ENCODE measurements at regions not wholly inside any gene's neighbourhood (a gene's known extent, or its start where the extent isn't known, plus 50 kb on each side); places are given as distances from the start of the nearest gene placed in this dataset.

DNA sequence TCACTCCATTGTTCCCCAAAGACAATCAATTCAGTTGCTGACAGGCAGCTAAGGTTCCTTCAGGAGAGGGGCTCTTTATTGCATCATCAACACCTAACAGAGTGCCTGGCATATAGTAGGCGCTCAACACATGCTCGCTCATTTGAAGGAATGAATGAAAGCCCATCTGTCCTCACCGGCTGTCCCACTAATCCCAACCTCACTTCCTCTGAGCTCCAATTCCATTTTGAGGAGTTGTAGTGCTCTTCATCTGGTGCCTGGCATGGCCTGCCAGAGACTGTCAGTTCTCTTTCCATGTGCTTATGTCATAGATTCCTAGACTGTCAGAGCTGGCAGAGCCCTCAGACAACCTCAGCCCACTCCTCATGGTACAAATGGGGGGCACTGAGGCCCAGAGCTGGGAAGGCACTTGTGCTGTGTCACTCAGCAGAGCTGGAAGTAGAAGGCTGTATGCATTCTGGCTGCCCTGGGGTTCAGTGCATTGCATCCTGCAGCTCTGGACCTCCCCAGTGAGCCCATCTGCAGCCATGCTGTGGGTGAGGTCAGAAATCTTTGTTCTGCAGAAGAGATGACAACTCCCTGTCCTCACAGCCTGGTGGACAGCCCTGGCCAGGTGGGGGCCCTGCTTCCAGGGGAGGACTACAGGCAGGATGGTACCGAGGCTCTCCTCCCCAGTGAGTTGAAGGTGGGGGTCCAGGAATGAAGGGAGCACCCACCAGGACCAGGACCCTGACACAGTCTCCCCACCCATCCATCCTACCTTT, 134.9 kb upstream of the PJA1 start:
- TF ChIP-seq, protein P1, sequence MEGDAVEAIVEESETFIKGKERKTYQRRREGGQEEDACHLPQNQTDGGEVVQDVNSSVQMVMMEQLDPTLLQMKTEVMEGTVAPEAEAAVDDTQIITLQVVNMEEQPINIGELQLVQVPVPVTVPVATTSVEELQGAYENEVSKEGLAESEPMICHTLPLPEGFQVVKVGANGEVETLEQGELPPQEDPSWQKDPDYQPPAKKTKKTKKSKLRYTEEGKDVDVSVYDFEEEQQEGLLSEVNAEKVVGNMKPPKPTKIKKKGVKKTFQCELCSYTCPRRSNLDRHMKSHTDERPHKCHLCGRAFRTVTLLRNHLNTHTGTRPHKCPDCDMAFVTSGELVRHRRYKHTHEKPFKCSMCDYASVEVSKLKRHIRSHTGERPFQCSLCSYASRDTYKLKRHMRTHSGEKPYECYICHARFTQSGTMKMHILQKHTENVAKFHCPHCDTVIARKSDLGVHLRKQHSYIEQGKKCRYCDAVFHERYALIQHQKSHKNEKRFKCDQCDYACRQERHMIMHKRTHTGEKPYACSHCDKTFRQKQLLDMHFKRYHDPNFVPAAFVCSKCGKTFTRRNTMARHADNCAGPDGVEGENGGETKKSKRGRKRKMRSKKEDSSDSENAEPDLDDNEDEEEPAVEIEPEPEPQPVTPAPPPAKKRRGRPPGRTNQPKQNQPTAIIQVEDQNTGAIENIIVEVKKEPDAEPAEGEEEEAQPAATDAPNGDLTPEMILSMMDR (IDR thresholded peaks at IDR 0.05; ENCODE audit: low read depth, low read length), result no peak
- no peak for DNase-seq (ENCODE audit: low read depth in 2 of 2)
- H3K4me3 ChIP-seq (replicated peaks in 1 of 2; ENCODE audit: low read depth in 2 of 2, low read length in 2 of 2), result no peak overlapping the region

GRCh38 chrX:69299285-69299684, 134.0 kb upstream of the PJA1 start:
- TF ChIP-seq, protein P1 (IDR thresholded peaks at IDR 0.05; ENCODE audit: low read depth, low read length), result no peak
- no peak overlapping the region for H3K4me3 ChIP-seq (replicated peaks in 1 of 2; ENCODE audit: low read depth in 2 of 2, low read length in 2 of 2)
- no peak for DNase-seq (ENCODE audit: low read depth in 2 of 2)

- peak; percentile 3 to 45 for DNase-seq (ENCODE audit: low read depth in 2 of 2)
- H3K4me3 ChIP-seq (replicated peaks in 1 of 2; ENCODE audit: low read depth in 2 of 2, low read length in 2 of 2), result no peak overlapping the region
- TF ChIP-seq, protein P1 (IDR thresholded peaks at IDR 0.05; ENCODE audit: low read depth, low read length), result no peak
Measured at GRCh38 chrX:69298466-69299140, 133.3 kb upstream of the PJA1 start.

- TF ChIP-seq, protein P1 (IDR thresholded peaks at IDR 0.05; ENCODE audit: low read depth, low read length), result no peak
- H3K4me3 ChIP-seq (replicated peaks in 1 of 2; ENCODE audit: low read depth in 2 of 2, low read length in 2 of 2), result no peak overlapping the region
- DNase-seq (ENCODE audit: low read depth in 2 of 2), result no peak
Measured at GRCh38 chrX:69297506-69297905, 132.3 kb upstream of the PJA1 start.

- H3K4me3 ChIP-seq (replicated peaks in 1 of 2; ENCODE audit: low read depth in 2 of 2, low read length in 2 of 2), result no peak overlapping the region
Measured at GRCh38 chrX:69293776-69294601, 128.7 kb upstream of the PJA1 start.

DNA sequence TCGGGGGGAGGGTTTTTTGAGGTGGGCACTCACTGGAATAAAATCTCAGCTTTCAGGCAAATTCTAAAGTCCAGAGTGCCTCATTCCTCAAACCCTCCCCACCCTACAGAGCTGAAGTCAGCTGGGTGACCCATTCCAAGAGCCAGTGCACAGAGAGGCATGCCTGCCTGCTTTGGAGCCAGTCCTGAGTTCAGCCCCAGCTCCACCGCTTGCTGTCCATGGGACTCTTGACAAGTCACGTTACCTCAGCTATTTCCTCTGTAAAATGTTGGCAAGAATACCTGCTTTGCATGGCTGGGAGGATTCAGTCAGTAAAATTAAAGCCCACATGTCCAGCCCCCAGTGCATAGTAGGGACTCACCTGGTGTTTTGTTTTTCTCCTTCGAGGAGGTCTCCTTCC, 125.9 kb upstream of the PJA1 start:
- no peak overlapping the region for H3K4me3 ChIP-seq (replicated peaks in 1 of 2; ENCODE audit: low read depth in 2 of 2, low read length in 2 of 2)
- peak in 1 of 2 donors; percentile 37 for DNase-seq (ENCODE audit: low read depth in 2 of 2)
- TF ChIP-seq, protein P1 (IDR thresholded peaks at IDR 0.05; ENCODE audit: low read depth, low read length), result no peak

More at GRCh38 chrX:69293776-69294601, 128.7 kb upstream of the PJA1 start:
- no peak for DNase-seq (ENCODE audit: low read depth in 2 of 2)
- TF ChIP-seq, protein P1 (IDR thresholded peaks at IDR 0.05; ENCODE audit: low read depth, low read length), result no peak
